ENCODE measurements at regions not wholly inside any gene's neighbourhood (a gene's known extent, or its start where the extent isn't known, plus 50 kb on each side); places are given as distances from the start of the nearest gene placed in this dataset.

- TF ChIP-seq POLR2A (IDR thresholded peaks at IDR 0.05) (no peak), EP300 (IDR thresholded peaks at IDR 0.05) (no peak), POLR2AphosphoS5 (IDR thresholded peaks at IDR 0.05) (no peak)
- TF ChIP-seq, protein P1, sequence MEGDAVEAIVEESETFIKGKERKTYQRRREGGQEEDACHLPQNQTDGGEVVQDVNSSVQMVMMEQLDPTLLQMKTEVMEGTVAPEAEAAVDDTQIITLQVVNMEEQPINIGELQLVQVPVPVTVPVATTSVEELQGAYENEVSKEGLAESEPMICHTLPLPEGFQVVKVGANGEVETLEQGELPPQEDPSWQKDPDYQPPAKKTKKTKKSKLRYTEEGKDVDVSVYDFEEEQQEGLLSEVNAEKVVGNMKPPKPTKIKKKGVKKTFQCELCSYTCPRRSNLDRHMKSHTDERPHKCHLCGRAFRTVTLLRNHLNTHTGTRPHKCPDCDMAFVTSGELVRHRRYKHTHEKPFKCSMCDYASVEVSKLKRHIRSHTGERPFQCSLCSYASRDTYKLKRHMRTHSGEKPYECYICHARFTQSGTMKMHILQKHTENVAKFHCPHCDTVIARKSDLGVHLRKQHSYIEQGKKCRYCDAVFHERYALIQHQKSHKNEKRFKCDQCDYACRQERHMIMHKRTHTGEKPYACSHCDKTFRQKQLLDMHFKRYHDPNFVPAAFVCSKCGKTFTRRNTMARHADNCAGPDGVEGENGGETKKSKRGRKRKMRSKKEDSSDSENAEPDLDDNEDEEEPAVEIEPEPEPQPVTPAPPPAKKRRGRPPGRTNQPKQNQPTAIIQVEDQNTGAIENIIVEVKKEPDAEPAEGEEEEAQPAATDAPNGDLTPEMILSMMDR (IDR thresholded peaks at IDR 0.05): no peak
These were observed 546.0 kb upstream of the NR2F2 start for GRCh38 chr15:95784508-95784907.
